ENCODE measurements at regions not wholly inside any gene's neighbourhood (a gene's known extent, or its start where the extent isn't known, plus 50 kb on each side); places are given as distances from the start of the nearest gene placed in this dataset.

- TF ChIP-seq POLR2A (IDR thresholded peaks at IDR 0.05; ENCODE audit: low read depth, low read length) (no peak), TAF1 (IDR thresholded peaks at IDR 0.05; ENCODE audit: low read depth, low read length) (no peak)
Observed at GRCh38 chr3:61483997-61484396, 77.4 kb upstream of the PTPRG start.

Data from GM12891 (cell line).